Neural cell (in vitro differentiated cells): ENCODE measurements at regions not wholly inside any gene's neighbourhood (a gene's known extent, or its start where the extent isn't known, plus 50 kb on each side); places are given as distances from the start of the nearest gene placed in this dataset.

Experiments used
- H2AFZ ChIP-seq: fragments of 200-600, 300-800 bp; sonication (generic), shearing (Covaris generic); 2 replicates; pipeline ENCODE4 v1.6.0; 2014; ENCODE audit warnings: low read depth, mild to moderate bottlenecking, antibody characterized with exemption, low read length, moderate library complexity
- H3F3A ChIP-seq: fragments of 200-600 bp; shearing (Covaris generic); 2 replicates; pipeline ENCODE4 v1.6.1; 2016; ENCODE audit warnings: mild to moderate bottlenecking, moderate library complexity, mixed read lengths, antibody characterized with exemption, low read length; ENCODE audit not compliant: insufficient read depth, poor library complexity, severe bottlenecking
- H3K27ac ChIP-seq: fragments of 200-600, 300-800 bp; sonication (generic), shearing (Covaris generic); 2 replicates; pipeline ENCODE4 v1.5.1; 2014; ENCODE audit warnings: mild to moderate bottlenecking, low read length, moderate library complexity
- H3K27me3 ChIP-seq: fragments of 300-800, 200-600 bp; sonication (generic), shearing (Covaris generic); 2 replicates; pipeline ENCODE4 v1.6.0; 2014; ENCODE audit warnings: mild to moderate bottlenecking, low read depth, low read length, moderate library complexity; ENCODE audit not compliant: insufficient read depth
- H3K36me3 ChIP-seq: fragments of 300-800, 200-600 bp; sonication (generic), shearing (Covaris generic); 2 replicates; pipeline ENCODE4 v1.5.1; 2014; ENCODE audit warnings: mild to moderate bottlenecking, antibody characterized with exemption, low read length, moderate library complexity; ENCODE audit not compliant: insufficient read depth
- H3K4me2 ChIP-seq: fragments of 300-800, 200-600 bp; sonication (generic), shearing (Covaris generic); 2 replicates; pipeline ENCODE4 v1.6.0; 2014; ENCODE audit warnings: mild to moderate bottlenecking, low read length
- H3K4me3 ChIP-seq: fragments of 300-800, 200-600 bp; sonication (generic), shearing (Covaris generic); 2 replicates; pipeline ENCODE4 v1.5.1; 2014; ENCODE audit warnings: mild to moderate bottlenecking, low read length, moderate library complexity
- H3K79me2 ChIP-seq: fragments of 200-600 bp; shearing (Covaris generic); replicated peaks from 2 replicates; pipeline ENCODE4 v1.6.0; 2014; ENCODE audit warnings: mild to moderate bottlenecking, low read length, moderate library complexity; ENCODE audit not compliant: insufficient read depth
- H3K9ac ChIP-seq: fragments of 300-800, 200-600 bp; sonication (generic), shearing (Covaris generic); 2 replicates; pipeline ENCODE4 v1.6.1; 2016; ENCODE audit warnings: mild to moderate bottlenecking, low read length, mixed read lengths
- H3K9me2 ChIP-seq: fragments of 200-600 bp; shearing (Covaris generic); 2 replicates; pipeline ENCODE4 v1.6.1; 2016; ENCODE audit warnings: mild to moderate bottlenecking, low read length, mixed read lengths; ENCODE audit not compliant: insufficient read depth
- H3K9me3 ChIP-seq: fragments of 200-600, 300-800 bp; sonication (generic), shearing (Covaris generic); 2 replicates; pipeline ENCODE4 v1.6.1; 2016; ENCODE audit warnings: mild to moderate bottlenecking, mixed run types, low read length, moderate library complexity, mixed read lengths
- H4K20me1 ChIP-seq: fragments of 200-600 bp; shearing (Covaris generic); 2 replicates; pipeline ENCODE4 v1.6.1; 2016; ENCODE audit warnings: mild to moderate bottlenecking, mixed run types; ENCODE audit not compliant: insufficient read depth
- CTCF ChIP-seq: fragments of 450-650 bp; IDR thresholded peaks from 2 replicates; pipeline ENCODE4 v1.5.1; 2014; ENCODE audit warnings: antibody characterized with exemption, mild to moderate bottlenecking, moderate library complexity; ENCODE audit not compliant: poor library complexity, severe bottlenecking
- EZH2 ChIP-seq: fragments of 200-600, 300-800 bp; shearing (Covaris generic), sonication (generic); IDR thresholded peaks from 2 replicates; pipeline ENCODE4 v1.6.1; 2014; ENCODE audit warnings: antibody characterized with exemption, low read length, borderline replicate concordance, mild to moderate bottlenecking; ENCODE audit not compliant: insufficient read depth, poor library complexity, severe bottlenecking
- MXI1 ChIP-seq: fragments of 450-650 bp; conservative IDR thresholded peaks from 2 replicates; pipeline ENCODE4 v1.6.1; 2014; ENCODE audit warnings: antibody characterized with exemption, mild to moderate bottlenecking; ENCODE audit not compliant: poor library complexity, severe bottlenecking
- RAD21 ChIP-seq: fragments of 450-650 bp; conservative IDR thresholded peaks from 2 replicates; pipeline ENCODE4 v1.6.1; 2014; ENCODE audit warnings: antibody characterized with exemption, mild to moderate bottlenecking, moderate library complexity
- SMC3 ChIP-seq: fragments of 450-650 bp; conservative IDR thresholded peaks from 2 replicates; pipeline ENCODE4 v1.6.1; 2014; ENCODE audit warnings: antibody characterized with exemption, mild to moderate bottlenecking, moderate library complexity; ENCODE audit not compliant: poor library complexity
- TAF1 ChIP-seq: IDR thresholded peaks from 2 replicates; pipeline ENCODE4 v1.6.1; 2012; ENCODE audit warnings: low read depth

DNA sequence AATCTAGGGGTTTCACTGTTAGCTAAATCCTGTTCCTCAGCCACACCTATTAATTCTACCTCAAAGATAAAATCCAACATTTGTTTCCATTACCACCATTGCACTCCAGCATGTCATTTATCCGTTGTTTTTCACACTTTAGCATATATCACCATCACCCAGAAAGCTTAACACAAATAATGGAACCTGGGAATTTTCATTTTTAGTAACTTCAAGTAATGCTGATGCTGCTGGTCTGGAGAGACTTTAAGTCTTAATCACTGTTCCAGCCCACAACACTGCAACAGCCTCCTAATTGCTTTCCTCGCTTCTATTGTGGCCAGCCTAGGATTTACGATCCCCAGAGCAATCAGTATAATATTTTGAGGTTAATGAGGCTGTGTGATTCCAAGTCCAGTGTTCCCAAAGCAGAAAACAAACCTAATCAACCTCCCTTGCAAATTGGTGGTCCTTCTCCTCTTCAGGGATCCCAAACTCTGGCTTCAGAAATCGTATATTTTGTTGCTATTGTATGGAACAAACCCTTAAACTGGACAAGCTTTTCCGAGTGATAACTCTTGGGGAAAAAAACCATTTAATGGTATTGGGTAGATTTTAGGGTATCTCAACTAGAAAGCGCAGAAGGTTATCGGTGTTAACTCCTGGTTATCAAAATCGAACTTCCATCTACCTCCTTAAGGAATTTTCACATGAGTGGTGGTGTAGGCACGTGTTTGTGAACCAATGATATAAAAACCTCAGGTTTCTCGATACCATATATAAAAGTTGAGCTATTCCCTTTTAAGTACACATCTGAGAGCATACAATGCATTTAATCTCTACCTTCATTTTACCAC, 50.0 kb upstream of the BOLA1 start:
- H4K20me1 ChIP-seq: no peaks in the 10 kb centered on the region
- H3K4me3 ChIP-seq: peak overlapping the region; percentile 64
- H3K9me2 ChIP-seq: no peaks in the 10 kb centered on the region
- no peaks in the 10 kb centered on the region for H3K36me3 ChIP-seq
- no peak overlapping the region for H2AFZ ChIP-seq
- H3K9ac ChIP-seq: peak overlapping the region; percentile 60
- no peak for TF ChIP-seq CTCF
- TF ChIP-seq MXI1: peak; percentile 29
- no peak for TF ChIP-seq EZH2
- TF ChIP-seq SMC3: no peak
- no peak for TF ChIP-seq RAD21
- TF ChIP-seq TAF1: no peak
- peak overlapping the region; percentile 58 for H3K27ac ChIP-seq
- peaks cover 55% of the 10 kb centered on the region for H3K79me2 ChIP-seq
- no peaks in the 10 kb centered on the region for H3K9me3 ChIP-seq
- no peaks in the 10 kb centered on the region for H3K27me3 ChIP-seq
- peak overlapping the region; percentile 84 for H3K4me2 ChIP-seq
- H3F3A ChIP-seq: no peaks in the 10 kb centered on the region
